Epidermal melanocyte (primary cell): ENCODE measurements at regions not wholly inside any gene's neighbourhood (a gene's known extent, or its start where the extent isn't known, plus 50 kb on each side); places are given as distances from the start of the nearest gene placed in this dataset.
"Not testable (repeated sequence)": the region's sequence is repeated elsewhere in the genome, so short reads cannot be mapped to it uniquely, and the experiment has no call there.

Experiments
- DNase-seq: peaks from one replicate; pipeline ENCODE4 v3.0.0; 2011; ENCODE audit warnings: low spot score; ENCODE audit not compliant: insufficient read length

DNA sequence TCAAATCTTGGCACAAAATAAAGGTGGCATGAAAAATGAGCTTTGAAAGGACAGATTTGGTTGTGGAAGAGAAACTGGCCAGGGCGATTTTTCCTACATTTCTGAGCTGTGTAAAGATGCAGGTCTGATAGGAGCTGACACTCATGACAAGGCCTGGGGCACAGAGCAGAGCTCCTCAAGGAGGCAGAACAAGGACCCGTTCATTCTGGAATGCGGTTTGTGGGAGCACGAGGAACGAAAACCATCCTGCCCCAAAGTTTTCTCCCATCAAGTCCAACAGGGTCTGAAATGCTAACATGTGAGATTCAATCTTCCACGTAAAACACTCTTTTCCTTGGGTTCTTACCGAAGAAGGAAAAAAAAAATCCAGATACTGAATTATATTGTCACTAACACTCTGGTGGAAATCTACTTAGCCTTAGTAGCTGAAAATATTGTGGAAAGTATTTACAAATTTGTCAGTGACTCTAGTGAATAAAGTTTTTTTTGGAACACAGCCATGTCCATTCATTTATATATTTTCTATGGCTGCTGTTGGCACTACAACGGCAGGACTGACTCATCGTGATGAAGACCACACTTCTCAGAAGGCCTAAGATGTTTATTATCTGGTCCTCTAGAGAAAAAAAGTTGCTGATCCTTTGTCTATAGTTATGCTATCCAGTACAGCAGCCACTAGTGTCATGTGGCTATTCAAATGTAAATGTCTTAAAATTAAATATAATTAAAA is 215.7 kb downstream of the BAMBI start:
- peak; percentile 60 for DNase-seq

DNA sequence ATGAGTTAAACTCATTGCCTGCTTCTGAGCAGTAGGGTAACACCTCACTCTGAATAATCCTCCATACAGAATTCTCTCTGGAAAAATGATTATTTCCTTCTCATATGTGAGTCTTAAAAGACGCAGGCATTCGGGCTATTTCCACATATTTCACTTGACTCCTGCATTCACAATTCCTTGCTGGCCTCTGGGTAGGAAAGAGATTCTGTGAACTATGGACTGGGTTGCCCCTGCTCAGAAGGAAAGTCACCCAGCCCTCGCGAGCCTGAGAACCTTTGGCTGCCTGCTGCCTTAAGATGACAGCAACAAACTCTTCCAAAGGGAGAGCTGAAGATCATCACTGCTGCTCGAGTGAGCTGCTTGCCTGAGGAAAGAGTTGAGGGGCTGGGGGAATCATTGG is 216.8 kb downstream of the BAMBI start:
- DNase-seq, result no peak

DNA sequence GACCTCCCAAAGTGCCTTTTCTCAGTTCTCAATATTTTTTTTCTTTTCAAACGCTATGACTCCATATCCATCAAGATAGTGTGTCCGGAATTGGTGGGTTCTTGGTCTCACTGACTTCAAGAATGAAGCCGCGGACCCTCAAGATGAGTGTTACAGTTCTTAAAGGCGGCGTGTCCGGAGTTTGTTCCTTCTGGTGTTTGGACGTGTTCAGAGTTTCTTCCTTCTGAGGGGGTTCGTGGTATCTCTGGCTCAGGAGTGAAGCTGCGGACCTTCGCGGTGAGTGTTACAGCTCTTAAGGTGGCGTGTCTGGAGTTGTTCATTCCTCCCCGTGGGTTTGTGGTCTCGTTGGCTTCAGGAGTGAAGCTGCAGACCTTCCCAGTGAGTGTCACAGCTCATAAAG is 218.3 kb downstream of the BAMBI start:
- not testable (repeated sequence) for DNase-seq

DNA sequence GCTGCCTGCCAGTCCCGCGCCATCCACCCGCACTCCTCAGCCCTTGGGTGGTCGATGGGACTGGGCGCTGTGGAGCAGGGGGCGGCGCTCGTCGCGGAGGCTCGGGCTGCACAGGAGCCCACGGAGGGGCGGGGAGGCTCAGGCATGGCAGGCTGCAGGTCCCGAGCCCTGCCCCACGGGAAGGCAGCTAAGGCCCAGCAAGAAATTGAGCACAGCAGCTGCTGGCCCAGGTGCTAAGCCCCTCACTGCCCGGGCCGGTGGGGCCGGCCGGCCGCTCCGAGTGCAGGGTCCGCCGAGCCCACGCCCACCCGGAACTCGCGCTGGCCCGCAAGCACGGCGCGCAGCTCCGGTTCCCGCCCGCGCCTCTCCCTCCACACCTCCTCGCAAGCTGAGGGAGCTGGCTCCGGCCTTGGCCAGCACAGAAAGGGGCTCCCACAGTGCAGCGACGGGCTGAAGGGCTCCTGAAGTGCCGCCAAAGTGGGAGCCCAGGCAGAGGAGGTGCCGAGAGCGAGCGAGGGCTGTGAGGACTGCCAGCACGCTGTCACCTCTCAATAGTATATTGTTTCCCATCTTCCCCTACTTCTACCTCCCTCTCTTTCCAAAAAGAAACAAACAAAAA is 219.6 kb downstream of the BAMBI start:
- DNase-seq, result not testable (repeated sequence)

DNA sequence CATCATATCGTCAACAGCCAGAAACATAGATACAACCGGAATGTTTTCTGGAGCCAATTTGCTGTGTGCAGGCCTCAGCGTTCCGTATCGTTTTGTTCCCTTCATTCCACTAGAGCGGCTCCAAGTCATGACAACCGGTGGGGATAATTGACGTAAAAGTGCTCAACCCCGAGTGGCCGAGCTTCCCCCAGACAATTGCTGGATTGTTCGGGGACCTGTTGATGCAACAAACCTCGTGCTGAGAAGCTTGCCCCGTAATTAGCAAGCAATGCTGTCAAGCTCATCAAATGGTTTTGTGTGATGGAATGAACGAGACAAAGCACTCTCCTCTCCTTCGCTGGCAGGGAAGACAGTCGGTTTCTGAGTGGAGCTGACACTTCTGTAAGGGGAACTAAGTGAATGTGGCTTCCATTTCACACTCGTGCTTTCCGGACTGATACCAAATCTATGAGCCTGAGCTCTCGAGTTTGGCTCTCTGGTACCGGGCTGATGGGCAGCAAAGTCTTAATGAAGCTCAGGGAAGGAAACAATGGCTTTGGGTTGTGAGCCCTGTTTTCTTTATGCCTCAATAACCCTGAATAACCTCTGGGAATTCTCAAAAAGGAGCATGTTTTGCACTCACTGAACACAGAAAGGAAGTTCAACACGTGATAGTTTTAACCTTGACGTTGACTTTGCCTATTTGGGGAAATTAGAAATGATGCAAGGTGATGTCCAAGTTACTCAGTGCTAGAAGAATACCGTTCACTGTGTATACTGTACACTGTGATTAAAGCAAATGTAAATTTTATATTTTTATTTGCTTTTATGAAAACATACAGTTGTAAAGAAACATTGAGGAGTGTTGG is 220.5 kb downstream of the BAMBI start:
- no peak for DNase-seq

DNA sequence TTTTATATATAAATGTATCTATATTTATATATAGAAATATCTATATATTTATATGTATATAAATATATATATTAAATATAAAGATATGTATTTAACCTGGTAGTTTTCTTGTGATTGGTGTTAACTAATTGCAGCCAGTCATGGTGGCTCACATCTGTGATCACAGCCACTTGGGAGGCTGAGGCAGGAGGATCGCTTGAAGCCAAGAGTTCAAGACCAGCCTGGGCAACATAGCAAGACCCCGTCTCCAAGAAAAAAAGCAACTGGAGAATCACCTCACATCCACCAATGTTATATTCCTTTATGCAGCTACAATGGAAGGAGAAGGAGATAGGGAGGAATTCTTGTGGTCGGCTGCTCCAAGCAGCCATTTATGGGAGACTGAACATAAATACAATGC is 224.9 kb downstream of the BAMBI start:
- DNase-seq, result no peak

DNA sequence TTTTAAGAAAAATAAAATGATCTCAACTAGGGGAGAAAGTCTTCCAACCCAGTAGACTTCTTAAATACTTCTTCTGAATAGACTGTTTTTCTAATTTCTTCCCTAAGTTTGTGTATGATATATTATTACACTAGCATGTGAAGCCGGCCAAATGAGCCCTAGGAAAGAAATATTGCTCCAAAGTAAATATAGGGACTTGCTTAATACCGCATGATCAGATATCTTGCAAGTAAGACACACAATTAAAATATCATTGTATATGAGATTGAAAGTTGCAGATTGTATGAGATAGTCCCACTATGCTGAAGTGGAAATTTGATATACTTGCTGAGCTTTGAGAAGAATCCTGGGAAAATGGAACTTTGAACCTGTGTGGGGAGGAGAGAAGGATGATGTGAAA is 225.7 kb downstream of the BAMBI start:
- DNase-seq, result no peak

DNA sequence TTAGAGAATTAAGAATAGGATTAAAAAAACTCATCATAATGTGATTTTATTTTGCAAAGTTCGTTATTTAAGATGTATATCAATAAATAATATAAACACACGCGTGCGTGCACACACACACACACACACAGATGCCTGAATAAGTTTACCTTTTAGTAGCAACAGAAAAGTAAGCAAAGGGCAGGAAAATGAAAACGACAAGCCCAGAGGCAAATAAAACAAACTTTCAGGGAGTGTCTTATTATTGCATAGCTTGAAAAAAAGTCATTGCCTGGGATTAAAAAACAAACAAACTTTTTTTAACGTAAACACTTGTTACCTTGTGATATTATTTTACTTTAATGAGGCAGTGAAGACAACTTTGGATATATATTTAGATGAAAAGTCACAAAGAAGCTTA is 226.4 kb downstream of the BAMBI start:
- no peak for DNase-seq

DNA sequence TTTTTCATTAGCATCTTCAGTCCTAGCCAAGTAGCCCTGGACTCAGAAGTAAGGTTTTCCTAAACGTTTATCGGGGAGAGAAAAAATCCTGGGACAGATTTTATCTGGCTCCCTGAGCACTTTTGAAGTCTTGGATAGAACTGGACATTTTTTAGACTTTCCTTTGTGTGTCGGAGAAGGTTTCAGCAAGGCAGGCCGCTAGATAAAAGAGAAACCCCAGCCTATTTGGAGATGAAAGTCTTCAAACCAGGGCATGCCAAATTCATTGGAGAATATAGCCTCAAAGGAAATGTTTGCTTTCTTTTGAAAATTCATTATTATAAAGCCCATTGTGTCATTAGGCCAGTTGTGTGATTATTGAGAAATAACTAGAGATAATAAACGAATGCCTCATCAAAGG is 228.1 kb downstream of the BAMBI start:
- DNase-seq, result no peak

DNA sequence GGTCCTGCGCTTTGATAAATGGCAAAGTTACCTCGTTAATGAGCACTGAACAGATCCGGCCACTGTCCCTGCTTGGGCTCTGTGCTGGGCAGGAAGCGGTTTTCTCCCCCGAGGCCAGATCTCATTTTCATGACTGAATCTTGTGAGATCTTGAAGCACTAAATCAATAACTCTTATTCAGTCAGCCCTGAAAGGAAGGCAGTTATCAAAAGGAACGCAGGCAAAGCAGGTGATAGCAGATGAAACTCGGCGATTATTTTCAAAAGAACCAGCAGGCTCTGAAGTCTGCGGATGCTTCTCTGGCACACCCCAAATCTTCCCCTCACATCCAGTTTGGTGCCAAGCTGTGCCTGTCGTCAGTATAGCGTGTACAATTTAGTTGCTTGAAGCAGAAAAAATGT is 228.7 kb downstream of the BAMBI start:
- no peak for DNase-seq

DNA sequence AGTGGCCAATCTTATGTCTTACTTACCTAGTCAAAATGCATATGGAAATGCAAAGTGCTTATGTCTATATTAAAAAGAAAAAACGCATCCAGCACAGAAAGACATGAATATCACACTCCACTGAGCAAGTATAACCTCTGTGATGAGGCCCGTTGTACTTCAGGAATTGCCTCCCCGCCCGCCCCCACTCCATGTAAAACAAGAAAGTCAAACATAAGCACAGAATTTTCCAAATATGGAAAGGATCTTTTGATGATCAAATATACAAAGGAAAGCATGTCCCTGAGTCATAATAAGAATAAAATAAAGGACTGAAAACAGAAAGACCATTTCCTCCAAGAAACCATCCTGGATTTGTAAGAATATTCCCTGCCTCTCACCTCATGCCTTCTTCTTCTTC is 229.1 kb downstream of the BAMBI start:
- DNase-seq, result no peak

DNA sequence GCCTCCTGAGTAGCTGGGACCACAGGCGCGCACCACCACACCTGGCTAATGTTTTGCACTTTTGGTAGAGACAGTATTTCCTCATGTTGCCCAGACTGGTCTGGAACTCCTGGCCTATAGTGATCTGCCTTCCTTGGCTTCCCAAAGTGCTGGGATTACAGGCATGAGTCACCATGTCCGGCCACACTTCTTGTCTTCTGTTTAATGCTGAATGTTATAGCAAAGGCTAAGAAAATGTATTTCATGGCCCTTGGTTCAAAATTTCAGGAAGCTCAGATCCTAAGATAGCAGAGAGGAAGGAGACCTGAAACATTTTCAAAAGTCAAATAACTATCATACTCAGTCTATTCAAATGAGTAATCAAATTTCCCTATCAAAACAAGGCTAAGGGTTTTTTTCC is 229.6 kb downstream of the BAMBI start:
- no peak for DNase-seq

DNA sequence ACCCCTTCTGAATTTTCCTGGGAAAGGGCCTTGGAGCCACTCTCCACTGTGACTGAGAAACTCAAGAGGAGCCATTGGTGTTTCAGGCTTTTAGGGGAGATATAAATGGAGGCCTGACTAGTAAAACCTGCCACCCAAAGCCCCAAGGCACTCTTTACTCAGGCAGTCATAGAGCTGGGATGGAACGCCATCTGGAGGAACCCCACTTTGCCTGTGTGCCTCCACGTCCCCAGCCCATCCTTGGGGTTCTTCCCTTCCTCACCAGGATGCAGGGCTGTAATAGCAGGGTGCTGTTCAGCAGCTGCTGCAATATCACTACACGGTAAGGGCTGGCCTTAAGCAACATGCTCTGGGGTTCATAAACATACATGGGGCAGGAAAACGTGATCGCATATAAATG is 232.6 kb downstream of the BAMBI start:
- no peak for DNase-seq

DNA sequence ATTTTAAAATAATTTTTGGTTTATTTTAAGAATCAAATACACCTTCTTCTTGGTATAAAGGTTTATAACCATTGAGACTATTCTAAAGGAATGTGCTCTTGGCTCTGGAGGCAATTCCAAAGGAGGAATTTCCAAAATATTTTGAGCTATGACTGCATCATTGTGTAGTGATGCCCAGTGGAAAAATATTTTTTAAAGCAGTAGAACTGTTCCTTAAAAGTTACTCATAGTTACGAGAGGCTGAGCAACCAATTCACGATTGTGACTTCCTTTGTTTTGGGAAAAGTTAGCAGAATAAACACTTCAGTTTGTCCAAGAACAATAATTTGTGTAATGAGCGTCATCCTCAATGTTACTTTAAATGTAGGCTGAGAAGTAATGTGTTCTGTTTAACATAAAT is 233.6 kb downstream of the BAMBI start:
- no peak for DNase-seq

DNA sequence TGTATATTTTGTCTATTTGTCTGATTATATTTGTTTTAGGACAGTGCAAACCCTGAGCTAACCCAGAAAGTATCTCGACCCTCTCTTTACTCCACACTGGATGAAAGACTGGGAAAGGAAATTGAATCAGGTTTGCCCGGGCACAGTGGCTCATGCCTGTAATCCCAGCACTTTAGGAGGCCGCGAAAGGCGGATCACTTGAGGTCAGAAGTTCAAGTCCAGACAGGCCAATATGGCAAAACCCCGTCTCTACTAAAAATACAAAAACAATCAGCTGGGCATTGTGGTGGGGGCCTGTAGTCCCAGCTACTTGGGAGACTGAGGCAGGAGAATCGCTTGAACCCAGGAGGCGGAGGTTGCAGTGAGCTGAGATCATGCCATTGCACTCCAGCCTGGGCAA is 234.2 kb downstream of the BAMBI start:
- not testable (repeated sequence) for DNase-seq

DNA sequence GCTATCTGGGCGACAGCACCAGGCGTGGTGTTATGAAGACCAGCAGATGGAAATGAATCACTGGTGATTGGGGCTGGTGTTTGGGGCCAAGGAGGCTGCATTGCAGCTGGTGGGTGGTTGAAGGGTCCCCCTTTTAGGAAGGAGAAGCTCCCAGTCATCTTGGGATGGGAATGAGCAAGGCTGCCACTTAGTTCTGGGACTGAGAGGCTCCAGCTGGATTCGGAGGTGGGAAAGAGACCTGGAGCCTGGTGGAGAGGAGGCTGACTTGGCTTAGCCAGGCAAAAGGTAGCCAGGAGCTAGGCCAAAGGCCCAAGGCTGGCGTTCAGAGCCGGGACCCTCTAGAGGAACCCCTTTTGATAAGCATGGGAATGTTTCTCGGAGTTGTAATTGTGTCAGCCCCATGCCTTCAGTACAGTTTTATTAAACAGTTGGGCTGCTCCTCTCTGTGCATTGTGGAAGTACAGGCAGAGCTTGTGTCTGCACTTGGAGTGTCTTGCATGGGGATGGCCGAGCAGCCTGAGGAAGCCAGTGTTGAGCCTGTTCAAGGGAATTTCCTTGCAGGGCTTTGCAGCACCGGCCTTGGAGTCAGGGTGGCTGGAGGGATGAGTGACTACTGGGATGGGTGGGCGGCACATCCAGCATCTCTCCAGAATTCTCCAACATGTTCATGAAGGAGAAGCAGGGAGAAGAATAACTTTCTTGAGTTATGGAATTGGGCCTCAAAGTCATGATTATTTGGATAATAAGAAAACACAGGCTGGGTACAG is 234.9 kb downstream of the BAMBI start:
- no peak for DNase-seq

DNA sequence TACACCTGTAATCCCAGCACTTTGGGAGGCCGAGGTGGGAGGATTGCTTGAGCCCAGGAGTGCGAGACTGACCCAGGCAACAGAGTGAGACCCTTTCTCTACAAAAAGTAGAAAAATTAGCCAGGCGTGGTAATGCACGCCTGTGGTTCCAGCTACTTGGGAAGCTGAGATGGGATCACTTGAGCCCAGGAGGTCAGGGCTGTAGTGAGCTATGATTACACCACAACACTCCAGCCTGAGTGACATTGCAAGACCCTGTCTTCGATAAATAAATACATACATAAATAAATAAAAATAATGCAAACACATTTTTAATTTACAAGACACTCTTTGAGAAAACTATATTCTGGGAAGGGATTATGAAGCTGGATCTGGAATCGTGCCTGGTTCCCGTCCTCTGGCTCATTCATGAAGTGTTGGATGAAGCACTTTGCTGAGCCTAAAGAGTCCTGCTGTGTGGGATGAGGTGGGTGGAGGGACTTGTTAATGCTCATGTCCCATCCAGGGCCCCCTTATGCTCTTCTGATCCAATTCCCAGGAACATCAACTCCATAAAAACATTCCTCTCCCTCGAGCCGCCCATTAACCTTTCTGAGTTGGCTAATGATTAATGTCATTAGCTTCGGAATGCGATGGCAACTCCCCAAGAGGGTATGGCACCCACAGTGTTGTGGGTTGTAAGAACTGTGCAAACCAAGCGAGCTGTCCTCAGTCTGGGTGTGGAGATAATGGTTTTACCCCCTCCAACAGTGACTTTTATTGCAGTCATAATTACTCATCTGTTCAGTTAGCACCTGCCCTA is 236.3 kb downstream of the BAMBI start:
- DNase-seq, result no peak

DNA sequence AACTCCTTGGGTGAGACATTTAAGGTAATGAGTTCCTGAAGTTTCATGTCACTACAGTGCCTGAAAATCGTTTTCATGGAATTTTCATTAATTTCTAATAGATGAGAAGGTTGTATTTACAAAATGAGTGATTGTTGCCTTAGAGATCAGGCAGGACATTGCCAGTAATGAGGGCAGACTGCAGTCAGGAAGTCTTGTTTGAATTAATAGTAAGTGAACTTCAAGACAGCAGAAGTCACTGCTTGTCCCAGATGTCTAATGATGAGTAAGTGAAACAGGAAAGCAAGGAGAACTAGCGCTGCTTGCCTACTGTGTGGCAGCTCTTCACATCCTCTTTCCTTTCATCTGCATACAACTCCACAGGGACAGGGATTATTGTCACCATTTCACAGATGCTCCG is 237.4 kb downstream of the BAMBI start:
- no peak for DNase-seq

DNA sequence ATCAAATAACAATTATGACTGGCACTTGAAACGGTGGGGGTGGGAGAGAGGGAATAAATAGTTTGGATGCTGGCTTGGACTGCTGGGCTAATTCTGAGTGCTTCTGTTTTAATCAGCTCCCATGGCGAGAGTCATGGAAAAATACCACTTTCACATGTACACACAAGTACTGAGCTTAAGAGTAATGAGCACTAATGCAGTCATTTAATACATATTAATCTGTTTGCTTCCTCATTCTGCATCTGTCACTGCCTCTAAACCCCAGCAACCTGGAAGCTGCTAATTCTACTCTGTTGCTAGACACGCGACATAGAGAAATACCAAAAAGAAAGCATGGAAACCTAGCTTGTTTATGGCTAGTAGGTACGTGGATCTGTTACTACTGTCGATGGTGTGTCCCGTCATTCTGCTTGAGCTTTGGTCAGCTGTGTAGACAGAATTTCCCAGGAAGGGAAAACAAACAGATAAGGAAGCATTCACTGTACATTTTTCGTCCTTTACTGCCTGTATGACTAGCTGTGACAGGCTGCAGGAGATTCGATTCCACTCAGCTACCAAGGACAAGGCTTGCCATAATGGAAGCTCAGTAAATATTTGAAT is 238.8 kb downstream of the BAMBI start:
- DNase-seq, result no peak

DNA sequence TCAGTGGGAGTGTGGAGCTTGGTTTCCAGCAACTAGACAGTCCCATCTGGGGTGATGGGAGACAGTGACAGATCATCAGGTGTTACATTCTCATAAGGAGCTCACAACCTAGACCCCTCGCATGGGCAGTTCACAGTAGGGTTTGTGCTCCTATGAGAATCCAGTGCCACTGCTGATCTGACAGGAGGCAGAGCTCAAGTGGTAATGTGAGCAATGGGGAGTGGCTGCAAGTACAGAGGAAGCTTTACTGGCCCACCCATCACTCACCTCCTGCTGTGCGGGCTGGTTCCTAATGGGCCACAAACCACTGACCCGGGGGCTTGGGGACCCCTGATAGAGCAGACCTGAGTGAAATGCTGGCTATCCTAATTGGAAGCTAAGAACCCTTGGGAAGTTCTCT is 242.8 kb downstream of the BAMBI start:
- no peak for DNase-seq

DNA sequence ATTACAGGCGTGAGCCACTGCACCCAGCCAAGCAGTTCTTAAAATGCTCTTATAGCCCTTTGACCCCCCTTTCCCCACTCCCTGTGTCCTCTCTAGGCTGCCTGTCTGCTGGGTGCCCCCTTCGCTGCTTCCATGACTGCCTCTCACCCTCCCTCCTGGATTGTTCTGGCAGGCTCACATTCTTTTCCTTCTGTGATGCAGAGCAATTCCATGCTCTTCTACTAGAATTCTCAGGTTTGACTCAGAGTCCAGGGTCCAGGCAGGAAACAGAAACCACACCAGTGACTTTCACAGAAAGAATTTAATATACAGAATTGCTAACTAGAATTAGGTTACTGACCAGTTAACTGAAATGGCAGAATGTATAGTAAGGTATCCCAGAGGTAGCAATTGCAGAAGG is 244.8 kb downstream of the BAMBI start:
- no peak for DNase-seq
